ENCODE measurements at regions not wholly inside any gene's neighbourhood (a gene's known extent, or its start where the extent isn't known, plus 50 kb on each side); places are given as distances from the start of the nearest gene placed in this dataset.

- intact Hi-C loops (cut with DNase I; ENCODE audit: low total_unique reads) = no loop called here
- Histone ChIP-seq H3K36me3 (no peaks in the 10 kb centered on the region), H3K4me3 (no peak overlapping the region), H3K4me1 (no peaks in the 10 kb centered on the region), H3K27ac (peak overlapping the region in 1 of 4 donors; percentile 37), H3K9me3 (no peaks in the 10 kb centered on the region), H3K27me3 (no peaks in the 10 kb centered on the region)
- DNase-seq (no peak), ATAC-seq (peak; percentile 61 to 74)
- in situ Hi-C loops (cut with MboI; ENCODE audit: low sequenced_read_pairs in 4 of 4) = no loop called here
- TF ChIP-seq POLR2A (IDR thresholded peaks at IDR 0.05) (no peak), CTCF (IDR thresholded peaks at IDR 0.05 in 4 of 5, conservative IDR thresholded peaks at IDR 0.05 in 1 of 5) (no peak)
Measured at GRCh38 chr11:115774756-115775155, 270.5 kb upstream of the CADM1 start.

DNA sequence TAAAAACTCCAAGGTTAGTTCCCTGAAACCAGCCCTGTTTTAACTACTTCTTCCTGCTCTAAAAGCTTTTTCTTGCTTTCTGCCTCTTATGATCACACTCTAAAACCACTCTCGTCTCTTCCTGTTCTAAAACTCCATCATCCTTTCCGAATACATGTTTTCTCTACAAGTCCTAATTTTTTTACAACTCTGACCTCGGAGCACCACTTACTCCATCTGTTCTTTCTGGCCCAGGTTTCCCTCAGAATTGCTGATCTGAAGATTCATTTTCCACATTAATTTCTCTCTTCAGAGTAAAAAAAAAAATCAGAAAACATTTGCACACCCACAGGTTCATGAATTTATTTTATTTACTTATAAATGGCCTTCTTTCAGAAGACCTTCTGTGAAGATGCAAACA, 265.7 kb upstream of the CADM1 start:
- intact Hi-C loops (cut with DNase I; ENCODE audit: low total_unique reads) = no loop called here
- H3K4me1 ChIP-seq = peaks cover 0 to 9% of the 10 kb centered on the region in 2 donors
- no peaks in the 10 kb centered on the region for H3K36me3 ChIP-seq
- DNase-seq (no peak), ATAC-seq (no peak)
- H3K27ac ChIP-seq = no peak overlapping the region
- TF ChIP-seq CTCF (IDR thresholded peaks at IDR 0.05 in 4 of 5, conservative IDR thresholded peaks at IDR 0.05 in 1 of 5) (no peak), POLR2A (IDR thresholded peaks at IDR 0.05) (no peak)
- no peak overlapping the region for H3K4me3 ChIP-seq
- in situ Hi-C loops (cut with MboI; ENCODE audit: low sequenced_read_pairs in 4 of 4) = no loop called here
- H3K27me3 ChIP-seq = no peaks in the 10 kb centered on the region
- no peaks in the 10 kb centered on the region for H3K9me3 ChIP-seq

DNA sequence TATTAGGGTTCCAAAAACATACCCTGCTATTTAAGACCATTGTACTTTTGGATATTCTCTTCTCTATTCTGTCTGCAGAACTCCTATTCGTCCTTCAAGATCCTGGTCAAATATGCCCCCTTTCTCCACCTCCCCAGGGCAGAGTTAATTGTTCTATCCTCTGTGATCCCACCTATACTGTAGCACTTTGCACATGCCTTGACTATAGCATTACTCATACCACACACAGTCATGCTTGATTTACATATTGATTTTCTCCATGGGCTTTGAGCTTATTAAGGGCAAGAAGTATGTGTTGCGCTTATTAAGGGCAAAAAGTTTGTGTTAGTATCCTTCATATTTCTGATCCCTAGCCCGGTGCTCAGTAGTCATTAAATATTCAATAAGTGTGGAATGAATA, 263.7 kb upstream of the CADM1 start:
- Histone ChIP-seq H3K4me3 (no peak overlapping the region), H3K27me3 (no peaks in the 10 kb centered on the region), H3K9me3 (no peaks in the 10 kb centered on the region), H3K36me3 (no peaks in the 10 kb centered on the region), H3K27ac (no peak overlapping the region), H3K4me1 (peaks cover 4 to 15% of the 10 kb centered on the region in 2 donors)
- ATAC-seq (no peak), DNase-seq (no peak)
- intact Hi-C loops (cut with DNase I; ENCODE audit: low total_unique reads) (no loop called here), in situ Hi-C loops (cut with MboI; ENCODE audit: low sequenced_read_pairs in 4 of 4) (no loop called here)
- TF ChIP-seq CTCF (IDR thresholded peaks at IDR 0.05 in 4 of 5, conservative IDR thresholded peaks at IDR 0.05 in 1 of 5) (no peak), POLR2A (IDR thresholded peaks at IDR 0.05) (no peak)

DNA sequence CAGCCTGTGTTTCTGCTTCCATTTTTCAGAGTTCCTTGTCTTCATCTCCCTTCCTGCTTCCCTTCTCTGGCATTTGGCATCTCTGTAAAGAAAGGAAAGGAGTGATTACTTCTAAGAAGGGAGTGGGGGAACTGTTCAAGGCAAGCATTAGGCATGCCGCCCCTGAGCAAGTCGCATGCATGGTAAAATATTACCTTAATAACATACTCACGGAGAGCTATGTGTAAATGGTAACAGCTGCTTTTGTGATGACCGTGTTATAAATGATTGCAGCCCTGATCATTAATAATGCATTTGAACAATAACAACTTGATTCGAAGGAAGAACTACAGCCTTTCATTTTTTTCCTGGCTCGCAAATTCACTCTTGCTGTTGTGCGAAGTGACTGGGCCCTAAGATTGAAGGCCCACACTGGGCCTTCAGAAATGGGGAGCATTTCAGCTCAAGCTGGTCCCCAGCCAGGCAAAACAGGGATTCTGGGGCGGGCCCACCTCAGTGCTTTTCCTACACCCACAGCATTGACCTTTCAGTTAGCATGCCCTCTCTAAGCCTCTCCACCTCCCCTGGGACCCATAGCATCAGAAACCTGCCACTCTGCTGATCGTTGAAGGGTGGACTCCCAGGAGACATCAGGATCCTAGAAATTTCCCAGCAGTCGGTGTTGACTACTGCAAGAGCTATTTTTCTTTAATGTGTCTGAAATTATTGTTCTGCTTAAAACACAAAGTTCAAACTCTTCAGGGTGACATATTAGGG, 263.0 kb upstream of the CADM1 start:
- Histone ChIP-seq H3K27ac (no peak overlapping the region), H3K36me3 (no peaks in the 10 kb centered on the region), H3K9me3 (no peaks in the 10 kb centered on the region), H3K27me3 (no peaks in the 10 kb centered on the region), H3K4me3 (no peak overlapping the region), H3K4me1 (peaks cover 4 to 15% of the 10 kb centered on the region in 2 donors)
- no peak for ATAC-seq
- no peak for DNase-seq
- in situ Hi-C loops (cut with MboI; ENCODE audit: low sequenced_read_pairs in 4 of 4) (no loop called here), intact Hi-C loops (cut with DNase I; ENCODE audit: low total_unique reads) (no loop called here)
- no peak for TF ChIP-seq CTCF (IDR thresholded peaks at IDR 0.05 in 4 of 5, conservative IDR thresholded peaks at IDR 0.05 in 1 of 5)
- TF ChIP-seq POLR2A (IDR thresholded peaks at IDR 0.05) = no peak

DNA sequence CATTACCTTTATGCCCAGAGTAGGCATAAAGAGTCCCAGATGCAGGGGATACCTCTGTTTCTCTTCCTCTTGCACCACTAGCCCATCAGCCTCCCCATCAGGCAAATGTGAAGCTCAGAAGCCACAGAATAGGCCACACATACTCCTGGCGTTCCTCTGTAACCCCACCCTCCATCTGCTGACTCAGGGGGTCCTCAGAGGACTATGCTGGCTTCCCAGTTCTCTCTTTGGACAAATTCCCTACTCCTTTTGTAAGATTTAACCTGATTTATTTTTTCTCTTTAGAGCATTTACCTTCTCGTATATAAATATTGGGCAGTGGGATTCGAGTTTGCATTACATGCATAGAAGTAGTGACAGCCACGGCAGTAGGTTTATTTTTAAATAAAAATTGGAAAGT, 262.3 kb upstream of the CADM1 start:
- Histone ChIP-seq H3K27me3 (no peaks in the 10 kb centered on the region), H3K27ac (no peak overlapping the region), H3K4me3 (no peak overlapping the region), H3K36me3 (no peaks in the 10 kb centered on the region), H3K9me3 (no peaks in the 10 kb centered on the region), H3K4me1 (peaks cover 4 to 15% of the 10 kb centered on the region in 2 donors)
- intact Hi-C loops (cut with DNase I; ENCODE audit: low total_unique reads) (no loop called here), in situ Hi-C loops (cut with MboI; ENCODE audit: low sequenced_read_pairs in 4 of 4) (no loop called here)
- TF ChIP-seq CTCF (IDR thresholded peaks at IDR 0.05 in 4 of 5, conservative IDR thresholded peaks at IDR 0.05 in 1 of 5) (no peak), POLR2A (IDR thresholded peaks at IDR 0.05) (no peak)
- ATAC-seq (no peak), DNase-seq (no peak)

Measured in gastrocnemius medialis (tissue), 4 donors.